ENCODE measurements at regions not wholly inside any gene's neighbourhood (a gene's known extent, or its start where the extent isn't known, plus 50 kb on each side); places are given as distances from the start of the nearest gene placed in this dataset.

- Histone ChIP-seq H3K36me3 (no peaks in the 10 kb centered on the region), H3K27me3 (peaks cover 33% of the 10 kb centered on the region)
Measured at GRCh38 chr17:77656054-77656453, 302.4 kb upstream of the TNRC6C start.

GRCh38 chr17:77657839-77658238 lies 300.7 kb upstream of the TNRC6C start:
- no peak for TF ChIP-seq CTCF (IDR thresholded peaks at IDR 0.05)
- H3K27ac ChIP-seq: no peak overlapping the region
- H3K27me3 ChIP-seq: peaks cover 33% of the 10 kb centered on the region

More at GRCh38 chr17:77656054-77656453, 302.4 kb upstream of the TNRC6C start:
- no peak overlapping the region for H3K4me3 ChIP-seq (ENCODE audit: low read depth in 1 of 2, low read length in 1 of 2)
- no peak overlapping the region for H3K27ac ChIP-seq
- no peak for TF ChIP-seq CTCF (IDR thresholded peaks at IDR 0.05)
- no peaks in the 10 kb centered on the region for H3K4me1 ChIP-seq (ENCODE audit: control insufficient read depth in 1 of 2, insufficient read depth in 1 of 2, low read depth in 1 of 2, low read length in 1 of 2)
- no peaks in the 10 kb centered on the region for H3K9me3 ChIP-seq

GRCh38 chr17:77660524-77660923 lies 298.0 kb upstream of the TNRC6C start:
- no peaks in the 10 kb centered on the region for H3K4me1 ChIP-seq (ENCODE audit: control insufficient read depth in 1 of 2, insufficient read depth in 1 of 2, low read depth in 1 of 2, low read length in 1 of 2)
- no peaks in the 10 kb centered on the region for H3K36me3 ChIP-seq
- H3K27me3 ChIP-seq: peaks cover 29% of the 10 kb centered on the region
- H3K9me3 ChIP-seq: no peaks in the 10 kb centered on the region
- no peak for TF ChIP-seq CTCF (IDR thresholded peaks at IDR 0.05)
- H3K4me3 ChIP-seq (ENCODE audit: low read depth in 1 of 2, low read length in 1 of 2): no peak overlapping the region
- H3K27ac ChIP-seq: no peak overlapping the region

More at GRCh38 chr17:77657839-77658238, 300.7 kb upstream of the TNRC6C start:
- H3K4me1 ChIP-seq (ENCODE audit: control insufficient read depth in 1 of 2, insufficient read depth in 1 of 2, low read depth in 1 of 2, low read length in 1 of 2): no peaks in the 10 kb centered on the region
- no peaks in the 10 kb centered on the region for H3K36me3 ChIP-seq
- no peaks in the 10 kb centered on the region for H3K9me3 ChIP-seq
- H3K4me3 ChIP-seq (ENCODE audit: low read depth in 1 of 2, low read length in 1 of 2): no peak overlapping the region

- no peaks in the 10 kb centered on the region for H3K4me1 ChIP-seq (ENCODE audit: control insufficient read depth in 1 of 2, insufficient read depth in 1 of 2, low read depth in 1 of 2, low read length in 1 of 2)
- H3K4me3 ChIP-seq (ENCODE audit: low read depth in 1 of 2, low read length in 1 of 2): no peak overlapping the region
- no peaks in the 10 kb centered on the region for H3K36me3 ChIP-seq
- peaks cover 23% of the 10 kb centered on the region for H3K27me3 ChIP-seq
- TF ChIP-seq CTCF (IDR thresholded peaks at IDR 0.05): no peak
- H3K9me3 ChIP-seq: no peaks in the 10 kb centered on the region
- no peak overlapping the region for H3K27ac ChIP-seq
Measured at GRCh38 chr17:77662833-77663232, 295.7 kb upstream of the TNRC6C start.

- H3K4me3 ChIP-seq (ENCODE audit: low read depth in 1 of 2, low read length in 1 of 2): no peak overlapping the region
- H3K4me1 ChIP-seq (ENCODE audit: control insufficient read depth in 1 of 2, insufficient read depth in 1 of 2, low read depth in 1 of 2, low read length in 1 of 2): no peaks in the 10 kb centered on the region
- no peak overlapping the region for H3K27ac ChIP-seq
- peaks cover 21% of the 10 kb centered on the region for H3K27me3 ChIP-seq
- no peak for TF ChIP-seq CTCF (IDR thresholded peaks at IDR 0.05)
- no peaks in the 10 kb centered on the region for H3K36me3 ChIP-seq
- H3K9me3 ChIP-seq: no peaks in the 10 kb centered on the region
Measured at GRCh38 chr17:77664097-77664729, 294.3 kb upstream of the TNRC6C start.

Measured in neutrophil (primary cell).